Urothelium cell line (cell line): ENCODE measurements at regions not wholly inside any gene's neighbourhood (a gene's known extent, or its start where the extent isn't known, plus 50 kb on each side); places are given as distances from the start of the nearest gene placed in this dataset.

Experiments used
- DNase-seq: peaks from one replicate; pipeline ENCODE4 v3.0.0; 2011; ENCODE audit warnings: low spot score, mixed read lengths
- FAIRE-seq: peaks from 2 replicates; lab custom pipeline; 2011; peaks lifted over from hg19 to GRCh38; lab: Jason Lieb, UNC

GRCh38 chr9:113695901-113696300 lies 180.2 kb upstream of the ZNF618 start:
- FAIRE-seq = peak; percentile 53
- peak; percentile 74 for DNase-seq

GRCh38 chr9:113701774-113702755 lies 174.0 kb upstream of the ZNF618 start:
- FAIRE-seq (no peak), DNase-seq (no peak)

- DNase-seq = no peak
- FAIRE-seq = no peak
These were observed 170.7 kb upstream of the ZNF618 start for GRCh38 chr9:113705306-113705927.

- FAIRE-seq (no peak), DNase-seq (no peak)
These were observed 170.1 kb upstream of the ZNF618 start for GRCh38 chr9:113705928-113706519.

GRCh38 chr9:113707953-113708695 lies 168.0 kb upstream of the ZNF618 start:
- DNase-seq = no peak
- no peak for FAIRE-seq

- FAIRE-seq (no peak), DNase-seq (no peak)
These were observed 167.0 kb upstream of the ZNF618 start for GRCh38 chr9:113708821-113709713.

GRCh38 chr9:113709721-113710120 lies 166.4 kb upstream of the ZNF618 start:
- FAIRE-seq = no peak
- no peak for DNase-seq

- FAIRE-seq (no peak), DNase-seq (no peak)
These were observed 164.9 kb upstream of the ZNF618 start for GRCh38 chr9:113711251-113711650.

GRCh38 chr9:113712053-113712452 lies 164.1 kb upstream of the ZNF618 start:
- no peak for FAIRE-seq

GRCh38 chr9:113715086-113715485 lies 161.0 kb upstream of the ZNF618 start:
- FAIRE-seq = no peak

More at GRCh38 chr9:113712053-113712452, 164.1 kb upstream of the ZNF618 start:
- no peak for DNase-seq

GRCh38 chr9:113719919-113720318 lies 156.2 kb upstream of the ZNF618 start:
- no peak for DNase-seq
- FAIRE-seq = no peak

More at GRCh38 chr9:113715086-113715485, 161.0 kb upstream of the ZNF618 start:
- peak; percentile 19 for DNase-seq

- FAIRE-seq (no peak), DNase-seq (no peak)
These were observed 155.6 kb upstream of the ZNF618 start for GRCh38 chr9:113720495-113720894.

- FAIRE-seq (no peak), DNase-seq (no peak)
These were observed 154.3 kb upstream of the ZNF618 start for GRCh38 chr9:113721856-113722255.

GRCh38 chr9:113724202-113724601 lies 151.9 kb upstream of the ZNF618 start:
- DNase-seq (no peak), FAIRE-seq (no peak)

- no peak for FAIRE-seq
- DNase-seq = no peak
These were observed 147.1 kb upstream of the ZNF618 start for GRCh38 chr9:113728989-113729388.

GRCh38 chr9:113734826-113735225 lies 141.3 kb upstream of the ZNF618 start:
- DNase-seq (no peak), FAIRE-seq (no peak)

GRCh38 chr9:113737517-113738271 lies 138.4 kb upstream of the ZNF618 start:
- DNase-seq = peak; percentile 54

GRCh38 chr9:113738496-113738892 lies 137.6 kb upstream of the ZNF618 start:
- DNase-seq (no peak), FAIRE-seq (no peak)

More at GRCh38 chr9:113737517-113738271, 138.4 kb upstream of the ZNF618 start:
- no peak for FAIRE-seq
